NT2/D1 (cell line): ENCODE measurements at regions not wholly inside any gene's neighbourhood (a gene's known extent, or its start where the extent isn't known, plus 50 kb on each side); places are given as distances from the start of the nearest gene placed in this dataset.
"Not testable (repeated sequence)": the region's sequence is repeated elsewhere in the genome, so short reads cannot be mapped to it uniquely, and the experiment has no call there.

Experiments used
- DNase-seq: peaks from one replicate; pipeline ENCODE4 v3.0.0-alpha.2; 2011; ENCODE audit warnings: low read depth, low spot score
- H3K27me3 ChIP-seq: 2 replicates; pipeline ENCODE4 v1.6.0; 2011; ENCODE audit warnings: mild to moderate bottlenecking; ENCODE audit not compliant: insufficient read length, insufficient read depth
- H3K36me3 ChIP-seq: 2 replicates; pipeline ENCODE4 v1.6.1; 2011; ENCODE audit warnings: mild to moderate bottlenecking, low read length, mixed read lengths; ENCODE audit not compliant: insufficient read depth, insufficient read length
- H3K4me1 ChIP-seq: 2 replicates; pipeline ENCODE4 v1.5.1; 2011; ENCODE audit not compliant: insufficient read depth, insufficient read length
- H3K4me3 ChIP-seq: 2 replicates; pipeline ENCODE4 v1.5.1; 2011; ENCODE audit warnings: low read depth; ENCODE audit not compliant: insufficient read length
- H3K9ac ChIP-seq: 2 replicates; pipeline ENCODE4 v1.6.0; 2011; ENCODE audit warnings: low read depth; ENCODE audit not compliant: insufficient read length
- H3K9me3 ChIP-seq: 2 replicates; pipeline ENCODE4 v1.5.1; 2011; ENCODE audit warnings: mild to moderate bottlenecking, low read length; ENCODE audit not compliant: insufficient read depth
- SUZ12 ChIP-seq: IDR thresholded peaks from 2 replicates; pipeline ENCODE4 v1.6.1; 2011; ENCODE audit not compliant: insufficient read length, insufficient read depth; ENCODE audit errors: extremely low read depth
- YY1 ChIP-seq: IDR thresholded peaks from 2 replicates; pipeline ENCODE4 v1.6.1; 2011; ENCODE audit not compliant: insufficient read length, insufficient read depth
- ZNF274 ChIP-seq: IDR thresholded peaks from 2 replicates; pipeline ENCODE4 v1.6.1; 2011; ENCODE audit warnings: mild to moderate bottlenecking, low read depth, low read length

GRCh38 chr10:57334523-57334922 lies 933.2 kb downstream of the IPMK start:
- H3K4me1 ChIP-seq, result no peaks in the 10 kb centered on the region
- H3K9me3 ChIP-seq, result no peaks in the 10 kb centered on the region
- no peak overlapping the region for H3K4me3 ChIP-seq
- H3K9ac ChIP-seq, result no peak overlapping the region
- TF ChIP-seq YY1, result no peak
- no peak for TF ChIP-seq ZNF274
- no peak for TF ChIP-seq SUZ12
- DNase-seq, result no peak
- H3K36me3 ChIP-seq, result no peaks in the 10 kb centered on the region
- H3K27me3 ChIP-seq, result no peaks in the 10 kb centered on the region

- Histone ChIP-seq H3K9ac (no peak overlapping the region), H3K4me3 (no peak overlapping the region)
Measured at GRCh38 chr10:57333880-57334279, 933.8 kb downstream of the IPMK start.

GRCh38 chr10:57321400-57321854 lies 946.3 kb downstream of the IPMK start:
- not testable (repeated sequence) for H3K9me3 ChIP-seq, H3K4me3 ChIP-seq, H3K9ac ChIP-seq, H3K27me3 ChIP-seq, H3K4me1 ChIP-seq, DNase-seq, H3K36me3 ChIP-seq

More at GRCh38 chr10:57333880-57334279, 933.8 kb downstream of the IPMK start:
- H3K27me3 ChIP-seq, result no peaks in the 10 kb centered on the region
- H3K36me3 ChIP-seq, result no peaks in the 10 kb centered on the region
- no peaks in the 10 kb centered on the region for H3K4me1 ChIP-seq
- no peak for DNase-seq
- no peaks in the 10 kb centered on the region for H3K9me3 ChIP-seq
- TF ChIP-seq ZNF274, result no peak
- no peak for TF ChIP-seq YY1
- no peak for TF ChIP-seq SUZ12

- H3K9ac ChIP-seq, result no peak overlapping the region
- no peak for DNase-seq
- H3K36me3 ChIP-seq, result no peaks in the 10 kb centered on the region
- no peak overlapping the region for H3K4me3 ChIP-seq
- H3K27me3 ChIP-seq, result no peaks in the 10 kb centered on the region
- no peaks in the 10 kb centered on the region for H3K4me1 ChIP-seq
- no peaks in the 10 kb centered on the region for H3K9me3 ChIP-seq
- TF ChIP-seq ZNF274 (no peak), SUZ12 (no peak), YY1 (no peak)
Measured at GRCh38 chr10:57320416-57320815, 947.3 kb downstream of the IPMK start.

- no peak for DNase-seq
- TF ChIP-seq YY1, result no peak
- Histone ChIP-seq H3K4me1 (no peaks in the 10 kb centered on the region), H3K27me3 (no peaks in the 10 kb centered on the region), H3K36me3 (no peaks in the 10 kb centered on the region), H3K9me3 (no peaks in the 10 kb centered on the region), H3K9ac (no peak overlapping the region), H3K4me3 (no peak overlapping the region)
Measured at GRCh38 chr10:57314046-57314445, 953.0 kb upstream of the ZWINT start.

- no peak overlapping the region for H3K4me3 ChIP-seq
- H3K9ac ChIP-seq, result no peak overlapping the region
- H3K27me3 ChIP-seq, result no peaks in the 10 kb centered on the region
- no peaks in the 10 kb centered on the region for H3K36me3 ChIP-seq
- H3K9me3 ChIP-seq, result no peaks in the 10 kb centered on the region
- TF ChIP-seq YY1 (no peak), SUZ12 (no peak), ZNF274 (no peak)
- no peaks in the 10 kb centered on the region for H3K4me1 ChIP-seq
- no peak for DNase-seq
Measured at GRCh38 chr10:57303566-57303965, 942.5 kb upstream of the ZWINT start.

- Histone ChIP-seq H3K27me3 (no peaks in the 10 kb centered on the region), H3K36me3 (no peaks in the 10 kb centered on the region), H3K9ac (no peak overlapping the region), H3K4me1 (no peaks in the 10 kb centered on the region), H3K4me3 (no peak overlapping the region), H3K9me3 (no peaks in the 10 kb centered on the region)
- DNase-seq, result no peak
- TF ChIP-seq YY1 (no peak), SUZ12 (no peak), ZNF274 (no peak)
Measured at GRCh38 chr10:57300718-57301117, 939.7 kb upstream of the ZWINT start.

GRCh38 chr10:57294698-57295097 lies 933.6 kb upstream of the ZWINT start:
- no peak overlapping the region for H3K4me3 ChIP-seq
- no peaks in the 10 kb centered on the region for H3K4me1 ChIP-seq
- no peak for DNase-seq
- no peaks in the 10 kb centered on the region for H3K9me3 ChIP-seq
- no peaks in the 10 kb centered on the region for H3K27me3 ChIP-seq
- H3K9ac ChIP-seq, result no peak overlapping the region
- H3K36me3 ChIP-seq, result no peaks in the 10 kb centered on the region
- TF ChIP-seq ZNF274, result no peak
- TF ChIP-seq SUZ12, result no peak
- no peak for TF ChIP-seq YY1
